ENCODE measurements at regions not wholly inside any gene's neighbourhood (a gene's known extent, or its start where the extent isn't known, plus 50 kb on each side); places are given as distances from the start of the nearest gene placed in this dataset.

DNA sequence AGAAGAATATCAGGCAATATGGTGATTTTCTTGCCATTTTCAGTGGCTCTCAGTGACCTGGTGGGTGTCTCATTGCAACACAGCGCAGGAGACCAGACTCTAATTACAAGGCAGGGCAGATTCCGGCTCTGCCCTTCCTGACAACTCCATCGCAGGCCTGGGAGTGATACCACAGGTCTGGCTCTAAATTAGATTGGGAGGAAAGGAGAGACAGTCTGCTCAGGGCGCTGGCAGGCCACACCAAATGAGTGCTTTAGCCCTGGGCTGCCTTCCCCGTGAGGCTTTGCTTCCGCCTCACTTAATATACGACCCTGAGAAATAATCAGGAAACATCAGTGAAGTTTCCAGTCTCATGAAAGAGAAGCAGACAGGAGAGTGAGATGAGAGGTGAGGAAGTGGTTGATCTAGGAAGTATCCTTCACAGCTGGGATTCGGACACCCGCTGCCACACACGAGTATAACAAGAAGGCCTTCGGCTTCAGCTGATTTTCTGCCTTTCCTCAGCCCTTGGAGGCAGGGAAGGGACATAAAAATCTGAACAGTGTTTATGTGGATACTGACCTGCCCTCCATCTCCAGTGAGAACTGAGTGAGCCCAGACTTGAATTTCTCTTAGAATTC lies 73.7 kb upstream of the PROK2 start:
- Histone ChIP-seq H3K4me3 (no peak overlapping the region), H3K9me3 (no peaks in the 10 kb centered on the region), H3K27ac (no peak overlapping the region), H3K4me1 (no peaks in the 10 kb centered on the region), H3K27me3 (no peaks in the 10 kb centered on the region), H3K36me3 (no peaks in the 10 kb centered on the region)
- no peak for ATAC-seq
- DNase-seq: no peak
- WGBS (ENCODE audit: insufficient coverage, low coverage, low lambda C conversion rate, missing lambda C conversion rate): 60% methylated on average over 8 of the region's 11 CpGs
- TF ChIP-seq, protein P1, sequence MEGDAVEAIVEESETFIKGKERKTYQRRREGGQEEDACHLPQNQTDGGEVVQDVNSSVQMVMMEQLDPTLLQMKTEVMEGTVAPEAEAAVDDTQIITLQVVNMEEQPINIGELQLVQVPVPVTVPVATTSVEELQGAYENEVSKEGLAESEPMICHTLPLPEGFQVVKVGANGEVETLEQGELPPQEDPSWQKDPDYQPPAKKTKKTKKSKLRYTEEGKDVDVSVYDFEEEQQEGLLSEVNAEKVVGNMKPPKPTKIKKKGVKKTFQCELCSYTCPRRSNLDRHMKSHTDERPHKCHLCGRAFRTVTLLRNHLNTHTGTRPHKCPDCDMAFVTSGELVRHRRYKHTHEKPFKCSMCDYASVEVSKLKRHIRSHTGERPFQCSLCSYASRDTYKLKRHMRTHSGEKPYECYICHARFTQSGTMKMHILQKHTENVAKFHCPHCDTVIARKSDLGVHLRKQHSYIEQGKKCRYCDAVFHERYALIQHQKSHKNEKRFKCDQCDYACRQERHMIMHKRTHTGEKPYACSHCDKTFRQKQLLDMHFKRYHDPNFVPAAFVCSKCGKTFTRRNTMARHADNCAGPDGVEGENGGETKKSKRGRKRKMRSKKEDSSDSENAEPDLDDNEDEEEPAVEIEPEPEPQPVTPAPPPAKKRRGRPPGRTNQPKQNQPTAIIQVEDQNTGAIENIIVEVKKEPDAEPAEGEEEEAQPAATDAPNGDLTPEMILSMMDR (IDR thresholded peaks at IDR 0.05): no peak
- TF ChIP-seq POLR2A (IDR thresholded peaks at IDR 0.05): no peak
- intact Hi-C loops (cut with DNase I): no loop called here

DNA sequence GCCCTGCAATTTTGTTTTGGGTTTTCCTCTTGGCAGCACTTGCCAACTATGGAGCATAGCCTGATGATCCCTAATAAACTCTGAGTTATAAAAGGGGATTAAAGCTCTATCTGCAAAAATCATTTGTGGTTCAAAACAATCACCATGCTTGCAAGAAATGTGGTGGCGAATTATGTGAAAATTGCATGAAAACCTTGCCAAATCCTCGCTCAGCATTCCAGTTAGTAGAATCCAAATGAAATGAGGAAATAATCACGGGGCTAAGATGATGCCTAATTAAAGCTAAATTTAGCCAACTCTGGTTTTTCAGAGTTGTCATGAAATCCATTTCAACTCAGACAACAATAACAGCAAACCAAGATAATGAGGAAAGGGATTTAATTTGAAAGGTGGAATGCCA lies 73.0 kb upstream of the PROK2 start:
- H3K27ac ChIP-seq: no peak overlapping the region
- no peaks in the 10 kb centered on the region for H3K4me1 ChIP-seq
- WGBS (ENCODE audit: insufficient coverage, low coverage, low lambda C conversion rate, missing lambda C conversion rate): 59% methylated on average over 3 of the region's 3 CpGs
- DNase-seq (no peak), ATAC-seq (no peak)
- TF ChIP-seq, protein P1 (IDR thresholded peaks at IDR 0.05): no peak
- no peak for TF ChIP-seq POLR2A (IDR thresholded peaks at IDR 0.05)
- H3K36me3 ChIP-seq: no peaks in the 10 kb centered on the region
- intact Hi-C loops (cut with DNase I): no loop called here
- H3K27me3 ChIP-seq: no peaks in the 10 kb centered on the region
- H3K9me3 ChIP-seq: no peaks in the 10 kb centered on the region
- no peak overlapping the region for H3K4me3 ChIP-seq

DNA sequence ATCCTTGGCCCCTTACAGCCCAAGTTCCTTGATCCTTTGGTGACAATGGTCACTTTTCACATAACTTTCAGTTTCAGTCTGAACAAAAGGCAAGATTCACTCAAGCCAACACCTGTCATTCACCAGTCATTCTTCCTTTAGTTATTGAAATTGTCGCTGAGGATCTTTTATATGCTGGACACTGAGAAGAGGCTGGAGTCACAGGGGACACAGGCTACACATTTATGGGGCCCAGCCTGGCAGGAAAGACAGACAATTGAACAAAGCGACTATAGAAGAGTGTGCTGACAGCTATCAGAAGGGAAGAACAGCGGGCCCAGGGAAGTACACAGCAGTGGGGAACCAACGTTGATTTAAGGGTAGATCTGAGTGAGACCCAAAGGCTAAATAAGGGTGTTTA lies 69.8 kb upstream of the PROK2 start:
- TF ChIP-seq, protein P1 (IDR thresholded peaks at IDR 0.05): no peak
- TF ChIP-seq POLR2A (IDR thresholded peaks at IDR 0.05): no peak
- Histone ChIP-seq H3K4me1 (no peaks in the 10 kb centered on the region), H3K4me3 (no peak overlapping the region), H3K27me3 (no peaks in the 10 kb centered on the region), H3K9me3 (no peaks in the 10 kb centered on the region), H3K27ac (no peak overlapping the region), H3K36me3 (no peaks in the 10 kb centered on the region)
- intact Hi-C loops (cut with DNase I): no loop called here
- WGBS (ENCODE audit: insufficient coverage, low coverage, low lambda C conversion rate, missing lambda C conversion rate): 73% methylated on average over 3 of the region's 4 CpGs
- ATAC-seq (no peak), DNase-seq (no peak)

DNA sequence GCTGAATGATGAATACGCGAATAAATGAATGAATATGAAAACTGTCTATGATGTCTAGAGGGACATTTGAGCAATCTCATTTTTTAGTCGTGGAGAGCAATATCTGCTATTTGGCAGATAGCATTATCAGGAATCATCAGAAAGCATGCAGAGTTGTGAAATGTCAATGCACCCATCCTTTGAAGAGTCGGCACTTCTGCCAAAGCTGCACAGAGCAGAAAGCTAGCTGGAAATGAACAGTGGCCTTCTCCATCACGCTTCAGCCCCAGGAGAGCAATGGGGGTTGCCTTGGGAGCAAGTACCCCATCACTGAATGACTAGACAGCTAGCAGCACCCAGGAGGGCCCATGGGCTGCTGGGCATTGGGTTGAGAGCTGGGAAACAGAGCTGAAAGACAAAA lies 69.1 kb upstream of the PROK2 start:
- no peak for TF ChIP-seq POLR2A (IDR thresholded peaks at IDR 0.05)
- TF ChIP-seq, protein P1 (IDR thresholded peaks at IDR 0.05): no peak
- Histone ChIP-seq H3K9me3 (no peaks in the 10 kb centered on the region), H3K4me1 (no peaks in the 10 kb centered on the region), H3K27ac (no peak overlapping the region), H3K27me3 (no peaks in the 10 kb centered on the region), H3K36me3 (no peaks in the 10 kb centered on the region), H3K4me3 (no peak overlapping the region)
- ATAC-seq (peak in 3 of 4 donors; percentile 47 to 74 (median 65)), DNase-seq (no peak)
- intact Hi-C loops (cut with DNase I): no loop called here
- 16% methylated on average over 5 of the region's 5 CpGs for WGBS (ENCODE audit: insufficient coverage, low coverage, low lambda C conversion rate, missing lambda C conversion rate)

DNA sequence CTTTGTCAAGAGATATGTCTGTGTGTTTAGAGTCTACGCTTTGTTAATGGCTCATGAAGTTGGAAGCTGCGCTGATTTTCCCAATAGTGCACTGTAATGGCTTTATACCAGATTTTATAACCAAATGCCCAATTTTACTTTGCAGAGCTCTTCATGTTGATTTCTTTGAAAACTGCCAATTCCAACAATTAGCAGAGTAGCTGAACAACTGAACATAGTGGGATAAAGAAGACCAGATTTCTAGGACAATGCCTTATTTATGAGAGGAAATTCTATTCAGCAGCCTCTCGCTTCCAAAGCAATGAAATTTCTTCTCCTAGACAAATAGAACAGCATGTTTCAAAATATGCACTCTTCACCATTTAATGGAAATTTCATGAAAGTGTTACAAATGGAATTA lies 66.9 kb upstream of the PROK2 start:
- no peak for TF ChIP-seq POLR2A (IDR thresholded peaks at IDR 0.05)
- TF ChIP-seq, protein P1 (IDR thresholded peaks at IDR 0.05): no peak
- Histone ChIP-seq H3K4me3 (no peak overlapping the region), H3K4me1 (no peaks in the 10 kb centered on the region), H3K9me3 (no peaks in the 10 kb centered on the region), H3K36me3 (no peaks in the 10 kb centered on the region), H3K27ac (no peak overlapping the region), H3K27me3 (no peaks in the 10 kb centered on the region)
- intact Hi-C loops (cut with DNase I): no loop called here
- no peak for ATAC-seq
- 85% methylated on average over 3 of the region's 3 CpGs for WGBS (ENCODE audit: insufficient coverage, low coverage, low lambda C conversion rate, missing lambda C conversion rate)
- DNase-seq: no peak

Data from right lobe of liver (tissue), 6 donors.